ENCODE measurements at regions not wholly inside any gene's neighbourhood (a gene's known extent, or its start where the extent isn't known, plus 50 kb on each side); places are given as distances from the start of the nearest gene placed in this dataset.

DNA sequence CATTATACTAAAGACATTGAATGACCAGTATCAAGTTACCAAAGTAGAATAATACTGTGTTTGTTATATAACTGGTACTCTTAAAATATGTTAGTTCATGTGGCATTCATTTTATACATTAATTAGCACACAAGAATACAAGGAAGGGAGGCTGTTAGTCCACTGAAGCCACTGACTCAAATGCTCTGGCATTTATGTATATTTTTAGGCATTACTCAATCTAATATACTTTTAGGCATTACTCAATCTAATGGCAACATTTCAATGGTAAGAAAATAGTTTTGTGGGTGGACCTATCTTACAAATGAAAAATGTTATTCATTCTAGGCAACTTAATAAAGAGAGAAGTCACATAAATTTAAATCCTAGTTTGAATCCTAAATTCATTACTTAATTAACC is 874.4 kb upstream of the USP15 start:
- DNase-seq (ENCODE audit: low spot score): no peak
- BruUV-seq (replicated peaks): no TSS peak
- ChIA-PET CTCF (ENCODE audit: unreplicated experiment) (no interaction called here), POLR2A (no interaction called here)
- H3K27ac ChIP-seq (ENCODE audit: low read depth, low read length, poor library complexity, severe bottlenecking): no peak overlapping the region
- no peak overlapping the region for H3K4me2 ChIP-seq (ENCODE audit: low read length)
- no peaks in the 10 kb centered on the region for H3K4me1 ChIP-seq (ENCODE audit: insufficient read depth, low read length, poor library complexity, severe bottlenecking)
- H3K4me3 ChIP-seq (ENCODE audit: low read depth, low read length, poor library complexity, severe bottlenecking): no peak overlapping the region
- H4K20me1 ChIP-seq (ENCODE audit: insufficient read depth, low read length): no peaks in the 10 kb centered on the region
- no peaks in the 10 kb centered on the region for H3K9me2 ChIP-seq (ENCODE audit: insufficient read depth, low read length)
- no peak overlapping the region for H2AFZ ChIP-seq (ENCODE audit: low read length)
- no peaks in the 10 kb centered on the region for H3K79me2 ChIP-seq (ENCODE audit: insufficient read depth, low read depth, low read length)
- H3K36me3 ChIP-seq (ENCODE audit: insufficient read depth, low read length): no peaks in the 10 kb centered on the region
- no peak for TF ChIP-seq EZH2phosphoT487 (IDR thresholded peaks at IDR 0.05; ENCODE audit: borderline replicate concordance, low read depth, low read length)
- TF ChIP-seq, protein P1, sequence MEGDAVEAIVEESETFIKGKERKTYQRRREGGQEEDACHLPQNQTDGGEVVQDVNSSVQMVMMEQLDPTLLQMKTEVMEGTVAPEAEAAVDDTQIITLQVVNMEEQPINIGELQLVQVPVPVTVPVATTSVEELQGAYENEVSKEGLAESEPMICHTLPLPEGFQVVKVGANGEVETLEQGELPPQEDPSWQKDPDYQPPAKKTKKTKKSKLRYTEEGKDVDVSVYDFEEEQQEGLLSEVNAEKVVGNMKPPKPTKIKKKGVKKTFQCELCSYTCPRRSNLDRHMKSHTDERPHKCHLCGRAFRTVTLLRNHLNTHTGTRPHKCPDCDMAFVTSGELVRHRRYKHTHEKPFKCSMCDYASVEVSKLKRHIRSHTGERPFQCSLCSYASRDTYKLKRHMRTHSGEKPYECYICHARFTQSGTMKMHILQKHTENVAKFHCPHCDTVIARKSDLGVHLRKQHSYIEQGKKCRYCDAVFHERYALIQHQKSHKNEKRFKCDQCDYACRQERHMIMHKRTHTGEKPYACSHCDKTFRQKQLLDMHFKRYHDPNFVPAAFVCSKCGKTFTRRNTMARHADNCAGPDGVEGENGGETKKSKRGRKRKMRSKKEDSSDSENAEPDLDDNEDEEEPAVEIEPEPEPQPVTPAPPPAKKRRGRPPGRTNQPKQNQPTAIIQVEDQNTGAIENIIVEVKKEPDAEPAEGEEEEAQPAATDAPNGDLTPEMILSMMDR (conservative IDR thresholded peaks at IDR 0.05; ENCODE audit: low read length): no peak
- H3K9me3 ChIP-seq (ENCODE audit: low read length): no peaks in the 10 kb centered on the region
- intact Hi-C loops (cut with micrococcal nuclease; ENCODE audit: unreplicated experiment): no loop called here

DNA sequence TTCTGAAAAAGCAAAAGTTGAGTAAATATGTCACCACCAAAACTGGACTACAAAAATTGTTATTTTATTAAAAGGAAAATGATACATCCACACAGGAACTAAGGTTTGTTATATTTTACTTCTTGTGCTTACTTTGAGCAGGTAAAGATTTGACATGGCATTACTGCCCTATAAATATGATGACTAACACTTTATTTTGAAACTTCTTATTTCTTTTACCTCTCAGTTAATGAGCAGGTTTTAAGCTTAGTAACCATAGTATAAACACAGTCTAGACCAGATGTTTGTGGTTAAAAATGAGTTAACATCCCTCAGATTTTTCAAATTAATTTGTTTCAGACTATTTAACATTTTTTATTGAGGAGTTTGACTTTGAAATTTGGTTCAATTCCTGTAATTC is 862.5 kb upstream of the USP15 start:
- intact Hi-C loops (cut with micrococcal nuclease; ENCODE audit: unreplicated experiment): no loop called here
- Histone ChIP-seq H3K27ac (ENCODE audit: low read depth, low read length, poor library complexity, severe bottlenecking) (no peak overlapping the region), H3K4me1 (ENCODE audit: insufficient read depth, low read length, poor library complexity, severe bottlenecking) (no peaks in the 10 kb centered on the region), H3K4me3 (ENCODE audit: low read depth, low read length, poor library complexity, severe bottlenecking) (no peak overlapping the region), H3K9me2 (ENCODE audit: insufficient read depth, low read length) (no peaks in the 10 kb centered on the region), H3K4me2 (ENCODE audit: low read length) (no peak overlapping the region), H3K9me3 (ENCODE audit: low read length) (no peaks in the 10 kb centered on the region), H3K36me3 (ENCODE audit: insufficient read depth, low read length) (no peaks in the 10 kb centered on the region), H4K20me1 (ENCODE audit: insufficient read depth, low read length) (no peaks in the 10 kb centered on the region), H2AFZ (ENCODE audit: low read length) (no peak overlapping the region), H3K79me2 (ENCODE audit: insufficient read depth, low read depth, low read length) (no peaks in the 10 kb centered on the region)
- ChIA-PET POLR2A (no interaction called here), CTCF (ENCODE audit: unreplicated experiment) (no interaction called here)
- no peak for TF ChIP-seq EZH2phosphoT487 (IDR thresholded peaks at IDR 0.05; ENCODE audit: borderline replicate concordance, low read depth, low read length)
- TF ChIP-seq, protein P1 (conservative IDR thresholded peaks at IDR 0.05; ENCODE audit: low read length): no peak
- BruUV-seq (replicated peaks): no TSS peak
- DNase-seq (ENCODE audit: low spot score): no peak

DNA sequence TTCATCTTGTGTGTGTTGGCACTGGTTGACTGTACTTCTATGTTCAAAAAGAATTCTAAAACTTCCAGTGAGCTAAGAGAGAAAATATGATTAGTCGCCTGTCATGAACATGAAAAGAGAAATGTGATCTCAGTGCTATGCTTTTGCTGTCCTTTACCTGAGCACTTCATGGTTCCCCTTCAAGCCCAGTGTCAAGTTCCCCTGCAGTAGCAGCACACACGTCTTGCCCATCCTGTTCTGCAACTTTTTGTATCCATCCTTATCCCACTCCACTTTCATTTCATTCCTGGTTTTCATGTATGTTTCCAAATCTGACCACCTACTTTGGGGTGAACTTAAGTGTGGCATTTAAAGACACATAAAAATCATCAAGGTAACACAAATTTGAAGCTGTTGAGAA is 848.0 kb upstream of the USP15 start:
- intact Hi-C loops (cut with micrococcal nuclease; ENCODE audit: unreplicated experiment): no loop called here
- Histone ChIP-seq H3K9me2 (ENCODE audit: insufficient read depth, low read length) (no peaks in the 10 kb centered on the region), H2AFZ (ENCODE audit: low read length) (no peak overlapping the region), H4K20me1 (ENCODE audit: insufficient read depth, low read length) (no peaks in the 10 kb centered on the region), H3K36me3 (ENCODE audit: insufficient read depth, low read length) (no peaks in the 10 kb centered on the region), H3K4me1 (ENCODE audit: insufficient read depth, low read length, poor library complexity, severe bottlenecking) (no peaks in the 10 kb centered on the region), H3K79me2 (ENCODE audit: insufficient read depth, low read depth, low read length) (no peaks in the 10 kb centered on the region), H3K9me3 (ENCODE audit: low read length) (no peaks in the 10 kb centered on the region), H3K27ac (ENCODE audit: low read depth, low read length, poor library complexity, severe bottlenecking) (no peak overlapping the region), H3K4me2 (ENCODE audit: low read length) (no peak overlapping the region), H3K4me3 (ENCODE audit: low read depth, low read length, poor library complexity, severe bottlenecking) (no peak overlapping the region)
- DNase-seq (ENCODE audit: low spot score): no peak
- BruUV-seq (replicated peaks): no TSS peak
- ChIA-PET CTCF (ENCODE audit: unreplicated experiment) (no interaction called here), POLR2A (interaction anchor here (0.6 kb wide), 1 partner anchor 14 kb away, joined by 3 read pairs; no protein-coding TSS in a partner anchor)
- TF ChIP-seq, protein P1 (conservative IDR thresholded peaks at IDR 0.05; ENCODE audit: low read length): no peak
- TF ChIP-seq EZH2phosphoT487 (IDR thresholded peaks at IDR 0.05; ENCODE audit: borderline replicate concordance, low read depth, low read length): no peak

Measured in OCI-LY7 (cell line).